ENCODE measurements at regions not wholly inside any gene's neighbourhood (a gene's known extent, or its start where the extent isn't known, plus 50 kb on each side); places are given as distances from the start of the nearest gene placed in this dataset.

GRCh38 chr6:169971081-169971861 is 219.8 kb downstream of the ERMARD start:
- TF ChIP-seq, protein P1, sequence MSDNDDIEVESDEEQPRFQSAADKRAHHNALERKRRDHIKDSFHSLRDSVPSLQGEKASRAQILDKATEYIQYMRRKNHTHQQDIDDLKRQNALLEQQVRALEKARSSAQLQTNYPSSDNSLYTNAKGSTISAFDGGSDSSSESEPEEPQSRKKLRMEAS (IDR thresholded peaks at IDR 0.05; ENCODE audit: low read depth, low read length): no peak
- TF ChIP-seq CTCF (IDR thresholded peaks at IDR 0.05; ENCODE audit: low read depth, low read length): no peak
- no peak for TF ChIP-seq POLR2A (IDR thresholded peaks at IDR 0.05; ENCODE audit: extremely low read depth, insufficient read length)
- TF ChIP-seq MYC (IDR thresholded peaks at IDR 0.05; ENCODE audit: low read depth, low read length): no peak
